Hypothalamus (tissue), 51 donors: ENCODE measurements at regions not wholly inside any gene's neighbourhood (a gene's known extent, or its start where the extent isn't known, plus 50 kb on each side); places are given as distances from the start of the nearest gene placed in this dataset.

Experiments used
- DNase-seq, 51 donors: peaks; one replicate each; lab custom pipeline; 2025; lab: John Stamatoyannopoulos, UW

GRCh38 chr13:99620806-99621205, 119.5 kb downstream of the TM9SF2 start:
- DNase-seq = no peak

DNA sequence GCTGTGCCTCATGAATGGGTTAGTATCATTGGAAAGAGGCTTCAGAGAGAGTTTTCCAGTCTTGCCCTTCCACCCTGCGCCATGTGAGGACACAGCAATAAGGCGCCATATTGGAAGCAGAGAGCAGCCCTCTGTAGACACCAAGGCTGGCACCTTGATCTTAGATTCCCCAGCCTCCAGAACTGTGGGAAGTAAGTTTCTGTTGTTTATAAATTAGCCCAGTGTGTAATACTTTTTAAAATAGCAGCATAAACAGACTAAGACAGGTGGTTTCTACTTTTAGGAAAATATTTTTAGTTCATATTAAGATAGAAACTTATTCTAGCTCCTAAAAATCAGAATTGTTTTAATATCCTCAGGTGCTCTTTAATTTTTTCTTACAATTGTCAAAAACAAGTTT, 117.9 kb downstream of the TM9SF2 start:
- no peak for DNase-seq

DNA sequence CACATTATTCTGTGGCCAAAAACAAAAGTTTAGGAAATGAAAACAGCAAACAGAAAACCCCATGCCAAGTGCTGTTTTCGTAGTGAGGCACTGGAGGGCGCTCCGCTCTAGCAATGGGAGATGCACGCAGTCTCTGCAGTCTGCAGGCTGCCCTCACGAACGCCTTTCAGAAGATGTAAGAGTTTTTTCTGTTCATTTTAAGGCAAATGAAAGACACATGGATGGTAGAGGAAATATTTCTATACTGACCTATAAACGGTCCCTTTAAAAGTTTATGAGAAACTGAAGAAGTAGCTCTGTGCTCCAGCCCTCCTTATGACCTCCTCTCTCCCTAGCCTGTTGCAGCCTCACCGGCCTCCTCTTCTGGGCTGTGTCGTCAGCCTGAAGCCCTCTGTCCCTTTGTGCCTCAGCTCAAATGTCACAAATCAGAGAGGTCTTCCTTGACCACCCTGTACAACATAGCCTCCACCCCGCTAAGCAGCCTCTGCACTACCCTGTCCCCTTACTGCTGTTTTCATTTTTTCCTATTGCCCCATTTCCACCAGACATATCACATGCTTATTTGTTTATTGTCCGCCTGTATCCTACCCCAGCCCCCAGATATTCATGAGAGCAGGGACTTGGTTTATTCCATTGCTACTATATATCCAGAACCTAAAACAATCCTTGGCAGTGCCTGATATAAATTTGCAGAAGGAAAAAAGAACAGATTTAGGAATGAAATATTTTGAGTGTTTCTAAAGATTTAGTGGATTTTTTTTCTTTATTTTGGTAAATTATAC, 116.4 kb downstream of the TM9SF2 start:
- DNase-seq = peak in 18 of 51 donors; percentile 3 to 40 (median 13)

DNA sequence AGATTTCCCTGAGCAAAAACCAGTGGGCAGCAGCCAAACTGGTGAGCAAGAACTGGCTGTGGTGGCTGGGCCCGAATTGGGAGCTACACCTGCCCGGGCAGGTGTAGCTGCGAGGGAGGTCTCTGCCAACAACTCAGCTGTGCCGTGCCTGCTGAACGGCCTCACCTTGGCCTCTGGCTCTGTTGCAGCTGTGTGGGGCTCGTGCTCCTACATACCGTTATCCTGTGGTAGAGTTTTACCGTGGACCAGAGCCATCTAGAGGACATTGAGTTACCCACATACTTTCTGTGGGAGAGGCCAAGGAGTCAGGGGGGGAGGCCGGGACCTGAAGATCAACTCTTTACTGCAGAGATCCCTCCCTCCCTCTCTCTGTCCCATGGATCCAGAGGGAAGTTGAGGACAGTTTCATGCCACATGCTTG, 113.2 kb downstream of the TM9SF2 start:
- DNase-seq = peak in 1 of 51 donors; percentile 10
